ENCODE measurements at regions not wholly inside any gene's neighbourhood (a gene's known extent, or its start where the extent isn't known, plus 50 kb on each side); places are given as distances from the start of the nearest gene placed in this dataset.

GRCh38 chr3:43865887-43866528 is 175.3 kb downstream of the ABHD5 start:
- DNase-seq (ENCODE audit: low read depth in 3 of 3, low spot score in 2 of 3): no peak

- no peak for DNase-seq (ENCODE audit: low read depth in 3 of 3, low spot score in 2 of 3)
Measured at GRCh38 chr3:43866529-43867353, 176.0 kb downstream of the ABHD5 start.

GRCh38 chr3:43867436-43868072 is 176.8 kb downstream of the ABHD5 start:
- no peak for DNase-seq (ENCODE audit: low read depth in 3 of 3, low spot score in 2 of 3)

GRCh38 chr3:43869491-43869890 is 178.8 kb downstream of the ABHD5 start:
- DNase-seq (ENCODE audit: low read depth in 3 of 3, low spot score in 2 of 3): no peak

GRCh38 chr3:43870120-43870519 is 179.4 kb downstream of the ABHD5 start:
- no peak for DNase-seq (ENCODE audit: low read depth in 3 of 3, low spot score in 2 of 3)

GRCh38 chr3:43870844-43871626 is 180.3 kb downstream of the ABHD5 start:
- DNase-seq (ENCODE audit: low read depth in 3 of 3, low spot score in 2 of 3): no peak

GRCh38 chr3:43871627-43872245 is 181.0 kb downstream of the ABHD5 start:
- DNase-seq (ENCODE audit: low read depth in 3 of 3, low spot score in 2 of 3): no peak

GRCh38 chr3:43872301-43872700 is 181.6 kb downstream of the ABHD5 start:
- no peak for DNase-seq (ENCODE audit: low read depth in 3 of 3, low spot score in 2 of 3)

GRCh38 chr3:43872901-43873300 is 182.2 kb downstream of the ABHD5 start:
- no peak for DNase-seq (ENCODE audit: low read depth in 3 of 3, low spot score in 2 of 3)

- no peak for DNase-seq (ENCODE audit: low read depth in 3 of 3, low spot score in 2 of 3)
Measured at GRCh38 chr3:43873723-43874122, 183.0 kb downstream of the ABHD5 start.

- DNase-seq (ENCODE audit: low read depth in 3 of 3, low spot score in 2 of 3): no peak
Measured at GRCh38 chr3:43874290-43874689, 183.6 kb downstream of the ABHD5 start.

- no peak for DNase-seq (ENCODE audit: low read depth in 3 of 3, low spot score in 2 of 3)
Measured at GRCh38 chr3:43874731-43875130, 184.0 kb downstream of the ABHD5 start.

GRCh38 chr3:43876648-43877047 is 185.9 kb downstream of the ABHD5 start:
- DNase-seq (ENCODE audit: low read depth in 3 of 3, low spot score in 2 of 3): no peak

- DNase-seq (ENCODE audit: low read depth in 3 of 3, low spot score in 2 of 3): no peak
Measured at GRCh38 chr3:43879166-43879565, 188.4 kb downstream of the ABHD5 start.

GRCh38 chr3:43882976-43883680 is 192.4 kb downstream of the ABHD5 start:
- no peak for DNase-seq (ENCODE audit: low read depth in 3 of 3, low spot score in 2 of 3)

- DNase-seq (ENCODE audit: low read depth in 3 of 3, low spot score in 2 of 3): no peak
Measured at GRCh38 chr3:43883729-43884396, 193.1 kb downstream of the ABHD5 start.

- DNase-seq (ENCODE audit: low read depth in 3 of 3, low spot score in 2 of 3): no peak
Measured at GRCh38 chr3:43884581-43884980, 193.8 kb downstream of the ABHD5 start.

GRCh38 chr3:43885908-43886618 is 195.3 kb downstream of the ABHD5 start:
- no peak for DNase-seq (ENCODE audit: low read depth in 3 of 3, low spot score in 2 of 3)

- no peak for DNase-seq (ENCODE audit: low read depth in 3 of 3, low spot score in 2 of 3)
Measured at GRCh38 chr3:43892061-43892460, 201.3 kb downstream of the ABHD5 start.
